ENCODE measurements at regions not wholly inside any gene's neighbourhood (a gene's known extent, or its start where the extent isn't known, plus 50 kb on each side); places are given as distances from the start of the nearest gene placed in this dataset.
"Not testable (repeated sequence)": the region's sequence is repeated elsewhere in the genome, so short reads cannot be mapped to it uniquely, and the experiment has no call there.

DNA sequence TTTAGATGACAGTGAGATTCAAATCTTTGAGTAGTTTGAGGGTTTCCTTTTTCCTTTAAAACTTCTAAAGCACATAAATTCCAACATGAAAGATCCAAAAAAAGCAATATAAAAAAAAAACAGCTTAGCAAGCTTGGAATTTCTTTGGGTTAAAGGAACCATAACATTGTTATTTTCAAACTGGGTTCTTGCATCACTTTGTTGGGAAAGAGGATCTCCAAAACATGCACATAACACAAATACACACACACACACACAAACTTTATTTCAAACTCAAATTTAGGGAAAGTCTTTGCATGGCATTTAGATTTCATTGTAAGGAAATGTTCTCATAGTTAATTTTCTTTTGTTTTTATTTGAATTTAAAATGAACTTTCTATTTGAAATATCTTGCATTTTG, 79.2 kb upstream of the COL8A1 start:
- H3K4me3 ChIP-seq (ENCODE audit: low read depth, low read length), result no peak overlapping the region
- no peak for DNase-seq (ENCODE audit: low read depth, low spot score)
- TF ChIP-seq, protein P1, sequence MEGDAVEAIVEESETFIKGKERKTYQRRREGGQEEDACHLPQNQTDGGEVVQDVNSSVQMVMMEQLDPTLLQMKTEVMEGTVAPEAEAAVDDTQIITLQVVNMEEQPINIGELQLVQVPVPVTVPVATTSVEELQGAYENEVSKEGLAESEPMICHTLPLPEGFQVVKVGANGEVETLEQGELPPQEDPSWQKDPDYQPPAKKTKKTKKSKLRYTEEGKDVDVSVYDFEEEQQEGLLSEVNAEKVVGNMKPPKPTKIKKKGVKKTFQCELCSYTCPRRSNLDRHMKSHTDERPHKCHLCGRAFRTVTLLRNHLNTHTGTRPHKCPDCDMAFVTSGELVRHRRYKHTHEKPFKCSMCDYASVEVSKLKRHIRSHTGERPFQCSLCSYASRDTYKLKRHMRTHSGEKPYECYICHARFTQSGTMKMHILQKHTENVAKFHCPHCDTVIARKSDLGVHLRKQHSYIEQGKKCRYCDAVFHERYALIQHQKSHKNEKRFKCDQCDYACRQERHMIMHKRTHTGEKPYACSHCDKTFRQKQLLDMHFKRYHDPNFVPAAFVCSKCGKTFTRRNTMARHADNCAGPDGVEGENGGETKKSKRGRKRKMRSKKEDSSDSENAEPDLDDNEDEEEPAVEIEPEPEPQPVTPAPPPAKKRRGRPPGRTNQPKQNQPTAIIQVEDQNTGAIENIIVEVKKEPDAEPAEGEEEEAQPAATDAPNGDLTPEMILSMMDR (IDR thresholded peaks at IDR 0.05; ENCODE audit: insufficient read depth, low read length, missing control alignments), result no peak
- CTCF ChIA-PET, result no interaction called here
- POLR2A ChIA-PET, result no interaction called here

DNA sequence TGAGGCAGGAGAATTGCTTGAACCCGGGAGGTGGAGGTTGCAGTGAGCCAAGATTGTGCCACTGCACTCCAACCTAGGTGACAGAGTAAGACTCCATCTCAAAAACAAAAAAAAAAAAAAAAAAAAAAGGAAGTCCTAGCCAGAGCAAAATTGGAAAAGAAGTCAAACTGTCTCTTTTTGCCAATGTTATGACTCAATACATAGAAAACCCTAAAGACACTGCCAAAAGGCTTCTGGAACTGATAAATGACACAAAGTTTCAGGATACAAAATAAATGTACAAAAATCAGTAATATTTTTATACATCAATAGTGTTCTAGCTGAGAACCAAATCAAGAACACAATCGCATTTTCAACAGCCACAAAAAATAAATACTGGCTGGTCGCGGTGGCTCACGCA, 82.5 kb upstream of the COL8A1 start:
- CTCF ChIA-PET; DNase-seq (ENCODE audit: low read depth, low spot score); H3K4me3 ChIP-seq (ENCODE audit: low read depth, low read length); POLR2A ChIA-PET: not testable (repeated sequence)

DNA sequence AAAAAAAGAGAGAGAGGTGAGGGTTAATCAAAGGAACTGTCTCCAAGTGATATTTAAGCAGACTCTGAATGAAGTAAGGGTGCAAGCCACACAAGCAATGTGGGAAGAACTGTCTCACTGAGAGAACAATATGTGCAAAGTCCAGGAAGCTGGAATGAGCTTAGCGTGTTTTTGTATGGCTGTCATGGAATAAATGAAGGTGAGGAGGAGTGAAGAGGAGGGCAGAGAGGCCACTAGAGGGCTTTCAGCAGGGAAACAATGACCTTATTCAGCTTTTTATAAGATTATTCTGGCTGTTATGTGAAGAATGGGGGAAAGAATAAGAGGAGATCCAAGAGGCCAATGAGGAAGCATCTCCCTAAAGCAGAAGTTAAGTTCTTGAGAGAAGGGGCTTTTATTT, 86.9 kb upstream of the COL8A1 start:
- DNase-seq (ENCODE audit: low read depth, low spot score), result no peak
- CTCF ChIA-PET, result interaction anchor here (1.4 kb wide), 1 partner anchor 12 kb away, joined by 3 read pairs; no protein-coding TSS in a partner anchor
- TF ChIP-seq, protein P1 (IDR thresholded peaks at IDR 0.05; ENCODE audit: insufficient read depth, low read length, missing control alignments), result no peak
- POLR2A ChIA-PET, result no interaction called here
- H3K4me3 ChIP-seq (ENCODE audit: low read depth, low read length), result no peak overlapping the region

DNA sequence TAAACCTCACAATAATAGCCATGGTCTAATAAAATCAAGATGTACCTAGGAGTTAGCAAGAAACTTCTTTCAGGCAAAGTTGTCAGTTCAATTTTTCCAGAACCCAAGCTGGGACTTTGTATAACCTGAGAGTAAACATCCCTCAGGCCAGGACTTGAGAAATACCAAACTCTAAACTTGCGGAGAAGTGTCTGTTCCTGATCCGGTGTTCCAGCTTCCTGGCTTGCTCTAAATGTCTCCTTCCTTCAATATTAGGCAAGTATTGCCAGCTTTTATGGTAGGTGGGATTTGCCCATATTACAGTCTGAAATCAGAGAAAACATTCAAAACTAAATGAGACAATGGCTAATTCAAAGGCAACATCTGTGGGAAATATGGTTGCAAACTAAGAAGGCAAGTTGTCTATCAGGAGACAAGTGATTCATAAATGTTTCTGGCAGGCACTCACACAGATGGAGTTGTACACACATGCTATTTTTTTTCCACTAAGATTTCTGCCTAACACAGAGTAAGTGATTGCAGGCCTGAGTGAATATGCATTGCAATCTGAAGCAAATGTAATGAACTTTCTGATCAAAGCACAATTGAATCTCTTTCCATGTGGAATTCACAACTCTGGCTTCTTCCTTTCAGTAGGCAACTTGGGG, 88.3 kb upstream of the COL8A1 start:
- DNase-seq (ENCODE audit: low read depth, low spot score), result no peak
- H3K4me3 ChIP-seq (ENCODE audit: low read depth, low read length), result no peak overlapping the region
- POLR2A ChIA-PET, result no interaction called here
- CTCF ChIA-PET, result interaction anchor here (1.0 kb wide), 1 partner anchor 137 kb away, joined by 3 read pairs; no protein-coding TSS in a partner anchor
- TF ChIP-seq, protein P1 (IDR thresholded peaks at IDR 0.05; ENCODE audit: insufficient read depth, low read length, missing control alignments), result no peak

DNA sequence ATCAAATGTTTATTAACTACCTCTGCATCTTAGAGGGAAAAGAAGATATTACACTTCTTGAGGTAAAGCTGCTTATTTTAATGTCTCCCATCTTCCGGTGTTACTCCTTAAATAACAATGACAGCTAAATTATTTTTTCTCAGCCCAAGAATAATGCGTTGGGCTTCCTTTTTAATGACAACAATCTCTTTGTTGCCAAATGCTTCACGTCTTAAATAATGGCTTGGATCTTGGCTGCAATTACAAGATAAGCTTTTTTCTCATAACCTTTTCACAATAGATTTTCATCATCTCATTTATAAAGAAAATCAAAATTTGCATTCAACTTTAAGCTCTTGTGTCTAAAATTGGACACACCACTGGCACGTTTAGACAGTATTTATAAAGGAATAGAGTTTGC, 89.2 kb upstream of the COL8A1 start:
- ChIA-PET POLR2A (no interaction called here), CTCF (interaction anchor here (0.6 kb wide), 1 partner anchor 17 kb away, joined by 3 read pairs; no protein-coding TSS in a partner anchor)
- H3K4me3 ChIP-seq (ENCODE audit: low read depth, low read length), result no peak overlapping the region
- TF ChIP-seq, protein P1 (IDR thresholded peaks at IDR 0.05; ENCODE audit: insufficient read depth, low read length, missing control alignments), result no peak
- no peak for DNase-seq (ENCODE audit: low read depth, low spot score)

DNA sequence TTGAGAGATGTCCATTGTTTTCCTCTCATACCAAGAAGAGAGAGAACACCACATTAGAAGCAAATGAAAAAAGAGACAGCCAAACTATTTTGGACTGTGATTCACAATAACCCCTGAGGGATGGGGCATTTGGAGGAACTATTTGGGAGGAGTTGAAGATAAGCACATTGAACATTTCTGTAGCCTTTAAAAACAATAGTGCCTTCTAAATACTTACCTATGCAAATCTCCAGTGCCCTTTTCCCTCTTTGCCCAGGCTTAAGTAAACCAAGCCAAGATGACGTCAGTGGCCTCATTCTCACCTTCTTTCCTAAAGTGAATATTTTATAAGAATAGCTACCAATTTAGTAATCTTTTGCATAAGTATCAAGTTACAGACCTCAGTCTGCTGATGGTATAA, 89.7 kb upstream of the COL8A1 start:
- TF ChIP-seq, protein P1 (IDR thresholded peaks at IDR 0.05; ENCODE audit: insufficient read depth, low read length, missing control alignments), result no peak
- no peak overlapping the region for H3K4me3 ChIP-seq (ENCODE audit: low read depth, low read length)
- POLR2A ChIA-PET, result no interaction called here
- DNase-seq (ENCODE audit: low read depth, low spot score), result no peak
- CTCF ChIA-PET, result interaction anchor here (0.6 to 1.1 kb wide), 2 partner anchors 17 kb away, joined by 3 read pairs; no protein-coding TSS in a partner anchor

Data from AG04449 (cell line).